Neural crest cell (in vitro differentiated cells): ENCODE measurements at regions not wholly inside any gene's neighbourhood (a gene's known extent, or its start where the extent isn't known, plus 50 kb on each side); places are given as distances from the start of the nearest gene placed in this dataset.

Experiments used
- DNase-seq: peaks from one replicate; pipeline ENCODE4 v3.0.0; 2021; ENCODE audit warnings: low read depth, mixed read lengths, low spot score
- H3K27ac Mint-ChIP-seq: one replicate; pipeline ENCODE4 v1.8.0; 2021; ENCODE audit warnings: mild to moderate bottlenecking, mixed read lengths; ENCODE audit not compliant: unreplicated experiment
- H3K27me3 Mint-ChIP-seq: 2 replicates; pipeline ENCODE4 v1.8.0; 2021; ENCODE audit warnings: low read depth, mild to moderate bottlenecking, mixed read lengths
- H3K36me3 Mint-ChIP-seq: 2 replicates; pipeline ENCODE4 v1.8.0; 2021; ENCODE audit warnings: low read depth, mild to moderate bottlenecking, mixed read lengths
- H3K4me1 Mint-ChIP-seq: 2 replicates; pipeline ENCODE4 v1.8.0; 2021; ENCODE audit warnings: mixed read lengths
- H3K4me3 Mint-ChIP-seq: one replicate; pipeline ENCODE4 v1.8.0; 2021; ENCODE audit warnings: mild to moderate bottlenecking, mixed read lengths
- H3K9me3 Mint-ChIP-seq: 2 replicates; pipeline ENCODE4 v1.8.0; 2021; ENCODE audit warnings: mixed read lengths
- CTCF ChIP-seq: fragments of 200-600 bp; sonication (generic); conservative IDR thresholded peaks from 2 replicates; pipeline ENCODE4 v1.5.0; 2021; ENCODE audit warnings: antibody characterized with exemption, mild to moderate bottlenecking

GRCh38 chr11:23359297-23359696, 499.0 kb upstream of the CCDC179 start:
- Mint-ChIP-seq H3K27ac (no peak overlapping the region), H3K4me1 (no peaks in the 10 kb centered on the region), H3K27me3 (no peaks in the 10 kb centered on the region), H3K4me3 (no peak overlapping the region), H3K36me3 (no peaks in the 10 kb centered on the region), H3K9me3 (no peaks in the 10 kb centered on the region)
- no peak for TF ChIP-seq CTCF
- DNase-seq, result no peak

- Mint-ChIP-seq H3K27me3 (no peaks in the 10 kb centered on the region), H3K9me3 (no peaks in the 10 kb centered on the region), H3K27ac (no peak overlapping the region), H3K36me3 (no peaks in the 10 kb centered on the region), H3K4me3 (no peak overlapping the region), H3K4me1 (no peaks in the 10 kb centered on the region)
- DNase-seq, result no peak
- no peak for TF ChIP-seq CTCF
Observed at GRCh38 chr11:23364076-23364475, 503.8 kb upstream of the CCDC179 start.

GRCh38 chr11:23370580-23371275, 510.5 kb upstream of the CCDC179 start:
- Mint-ChIP-seq H3K9me3 (peaks cover 9% of the 10 kb centered on the region), H3K27me3 (no peaks in the 10 kb centered on the region), H3K4me3 (no peak overlapping the region), H3K27ac (no peak overlapping the region), H3K4me1 (no peaks in the 10 kb centered on the region), H3K36me3 (peaks cover 5% of the 10 kb centered on the region)
- no peak for TF ChIP-seq CTCF
- DNase-seq, result no peak

GRCh38 chr11:23377909-23378308, 517.6 kb upstream of the CCDC179 start:
- no peaks in the 10 kb centered on the region for H3K4me1 Mint-ChIP-seq
- no peak for TF ChIP-seq CTCF
- H3K4me3 Mint-ChIP-seq, result no peak overlapping the region
- H3K27ac Mint-ChIP-seq, result no peak overlapping the region
- H3K9me3 Mint-ChIP-seq, result peaks cover 6% of the 10 kb centered on the region
- DNase-seq, result no peak
- H3K27me3 Mint-ChIP-seq, result no peaks in the 10 kb centered on the region
- no peaks in the 10 kb centered on the region for H3K36me3 Mint-ChIP-seq

GRCh38 chr11:23391031-23391430, 530.8 kb upstream of the CCDC179 start:
- no peak for DNase-seq
- peaks cover 2% of the 10 kb centered on the region for H3K27me3 Mint-ChIP-seq
- TF ChIP-seq CTCF, result no peak
- no peak overlapping the region for H3K4me3 Mint-ChIP-seq
- H3K36me3 Mint-ChIP-seq, result no peaks in the 10 kb centered on the region
- no peak overlapping the region for H3K27ac Mint-ChIP-seq
- H3K9me3 Mint-ChIP-seq, result no peaks in the 10 kb centered on the region
- H3K4me1 Mint-ChIP-seq, result no peaks in the 10 kb centered on the region
